ENCODE measurements at regions not wholly inside any gene's neighbourhood (a gene's known extent, or its start where the extent isn't known, plus 50 kb on each side); places are given as distances from the start of the nearest gene placed in this dataset.

DNA sequence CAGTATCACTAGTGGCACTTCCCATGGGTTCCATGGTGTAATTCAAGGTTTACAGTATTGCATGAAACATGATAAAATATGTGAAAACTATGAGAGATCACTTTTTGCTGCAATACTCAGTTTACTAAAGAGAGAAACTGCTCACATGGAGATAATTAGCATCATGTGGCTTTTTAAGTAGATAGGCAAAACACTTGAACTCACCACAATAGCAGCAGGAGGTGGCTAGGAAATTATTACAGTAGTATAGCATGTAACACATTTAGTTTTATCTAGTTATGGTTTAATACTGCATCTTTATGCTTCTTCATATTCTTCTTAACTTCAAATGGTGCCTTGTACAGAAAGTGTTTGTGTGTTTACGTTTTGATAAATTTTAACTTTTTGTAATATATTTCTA, 698.5 kb upstream of the BRINP3 start:
- H3K4me1 ChIP-seq: no peaks in the 10 kb centered on the region
- TF ChIP-seq, protein P1, sequence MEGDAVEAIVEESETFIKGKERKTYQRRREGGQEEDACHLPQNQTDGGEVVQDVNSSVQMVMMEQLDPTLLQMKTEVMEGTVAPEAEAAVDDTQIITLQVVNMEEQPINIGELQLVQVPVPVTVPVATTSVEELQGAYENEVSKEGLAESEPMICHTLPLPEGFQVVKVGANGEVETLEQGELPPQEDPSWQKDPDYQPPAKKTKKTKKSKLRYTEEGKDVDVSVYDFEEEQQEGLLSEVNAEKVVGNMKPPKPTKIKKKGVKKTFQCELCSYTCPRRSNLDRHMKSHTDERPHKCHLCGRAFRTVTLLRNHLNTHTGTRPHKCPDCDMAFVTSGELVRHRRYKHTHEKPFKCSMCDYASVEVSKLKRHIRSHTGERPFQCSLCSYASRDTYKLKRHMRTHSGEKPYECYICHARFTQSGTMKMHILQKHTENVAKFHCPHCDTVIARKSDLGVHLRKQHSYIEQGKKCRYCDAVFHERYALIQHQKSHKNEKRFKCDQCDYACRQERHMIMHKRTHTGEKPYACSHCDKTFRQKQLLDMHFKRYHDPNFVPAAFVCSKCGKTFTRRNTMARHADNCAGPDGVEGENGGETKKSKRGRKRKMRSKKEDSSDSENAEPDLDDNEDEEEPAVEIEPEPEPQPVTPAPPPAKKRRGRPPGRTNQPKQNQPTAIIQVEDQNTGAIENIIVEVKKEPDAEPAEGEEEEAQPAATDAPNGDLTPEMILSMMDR (IDR thresholded peaks at IDR 0.05): no peak
- TF ChIP-seq EP300 (IDR thresholded peaks at IDR 0.05) (no peak), POLR2A (IDR thresholded peaks at IDR 0.05) (no peak), POLR2AphosphoS5 (IDR thresholded peaks at IDR 0.05) (no peak)
- no peak for DNase-seq (ENCODE audit: low spot score in 2 of 2)
- no peaks in the 10 kb centered on the region for H3K9me3 ChIP-seq
- no peak overlapping the region for H3K27ac ChIP-seq
- WGBS: 88% methylated on average over 1 of the region's 1 CpG
- H3K4me3 ChIP-seq: no peak overlapping the region
- no peaks in the 10 kb centered on the region for H3K36me3 ChIP-seq
- H3K27me3 ChIP-seq: no peaks in the 10 kb centered on the region

- Histone ChIP-seq H3K4me1 (no peaks in the 10 kb centered on the region), H3K27ac (no peak overlapping the region), H3K27me3 (no peaks in the 10 kb centered on the region), H3K36me3 (no peaks in the 10 kb centered on the region), H3K9me3 (no peaks in the 10 kb centered on the region), H3K4me3 (no peak overlapping the region)
- TF ChIP-seq EP300 (IDR thresholded peaks at IDR 0.05) (no peak), POLR2A (IDR thresholded peaks at IDR 0.05) (no peak), POLR2AphosphoS5 (IDR thresholded peaks at IDR 0.05) (no peak)
- TF ChIP-seq, protein P1 (IDR thresholded peaks at IDR 0.05): no peak
- WGBS: 57% methylated on average over 2 of the region's 2 CpGs
- no peak for DNase-seq (ENCODE audit: low spot score in 2 of 2)
Measured at GRCh38 chr1:191206513-191207207, 729.0 kb upstream of the BRINP3 start.

GRCh38 chr1:191222206-191222605, 744.5 kb upstream of the BRINP3 start:
- TF ChIP-seq POLR2A (IDR thresholded peaks at IDR 0.05) (no peak), POLR2AphosphoS5 (IDR thresholded peaks at IDR 0.05) (no peak), EP300 (IDR thresholded peaks at IDR 0.05) (no peak)
- TF ChIP-seq, protein P1 (IDR thresholded peaks at IDR 0.05): no peak
- no peaks in the 10 kb centered on the region for H3K27me3 ChIP-seq
- peaks cover 5% of the 10 kb centered on the region for H3K9me3 ChIP-seq
- H3K36me3 ChIP-seq: no peaks in the 10 kb centered on the region
- 85% methylated on average over 5 of the region's 5 CpGs for WGBS
- no peak overlapping the region for H3K27ac ChIP-seq
- DNase-seq (ENCODE audit: low spot score in 2 of 2): no peak
- H3K4me3 ChIP-seq: no peak overlapping the region
- no peaks in the 10 kb centered on the region for H3K4me1 ChIP-seq

DNA sequence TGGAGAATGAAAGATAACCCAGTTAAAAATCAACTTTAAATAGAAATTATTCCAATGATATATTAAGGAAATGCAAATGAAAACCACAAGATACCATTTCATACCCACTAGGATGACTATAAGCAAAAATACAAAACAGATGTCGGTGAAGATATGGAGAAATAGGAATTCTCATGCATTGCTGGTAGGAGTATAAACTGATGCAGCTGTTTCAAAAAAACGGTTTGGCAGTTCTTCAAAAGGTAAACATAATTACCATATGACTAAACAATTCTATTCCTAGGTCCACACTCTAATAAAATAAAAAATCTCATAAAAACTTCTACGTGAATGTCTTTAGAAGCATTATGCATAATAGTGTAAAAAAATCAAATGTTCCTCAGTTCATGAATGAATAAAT, 763.3 kb upstream of the BRINP3 start:
- H3K4me3 ChIP-seq: no peak overlapping the region
- DNase-seq (ENCODE audit: low spot score in 2 of 2): no peak
- no peaks in the 10 kb centered on the region for H3K27me3 ChIP-seq
- no peaks in the 10 kb centered on the region for H3K4me1 ChIP-seq
- no peak overlapping the region for H3K27ac ChIP-seq
- TF ChIP-seq POLR2AphosphoS5 (IDR thresholded peaks at IDR 0.05) (no peak), POLR2A (IDR thresholded peaks at IDR 0.05) (no peak), EP300 (IDR thresholded peaks at IDR 0.05) (no peak)
- TF ChIP-seq, protein P1 (IDR thresholded peaks at IDR 0.05): no peak
- H3K36me3 ChIP-seq: no peaks in the 10 kb centered on the region
- 46% methylated on average over 3 of the region's 3 CpGs for WGBS
- H3K9me3 ChIP-seq: no peaks in the 10 kb centered on the region

GRCh38 chr1:191255354-191256054, 777.8 kb upstream of the BRINP3 start:
- H3K9me3 ChIP-seq: no peaks in the 10 kb centered on the region
- no peak for DNase-seq (ENCODE audit: low spot score in 2 of 2)
- no peaks in the 10 kb centered on the region for H3K4me1 ChIP-seq
- no peak overlapping the region for H3K4me3 ChIP-seq
- no peaks in the 10 kb centered on the region for H3K27me3 ChIP-seq
- TF ChIP-seq EP300 (IDR thresholded peaks at IDR 0.05): no peak
- TF ChIP-seq, protein P1 (IDR thresholded peaks at IDR 0.05): no peak
- TF ChIP-seq POLR2AphosphoS5 (IDR thresholded peaks at IDR 0.05): no peak
- TF ChIP-seq POLR2A (IDR thresholded peaks at IDR 0.05): no peak
- H3K36me3 ChIP-seq: no peaks in the 10 kb centered on the region
- WGBS: 89% methylated on average over 3 of the region's 3 CpGs
- H3K27ac ChIP-seq: no peak overlapping the region

Data from suprapubic skin (tissue), 4 donors.